Amniotic epithelial cell (primary cell): ENCODE measurements at regions not wholly inside any gene's neighbourhood (a gene's known extent, or its start where the extent isn't known, plus 50 kb on each side); places are given as distances from the start of the nearest gene placed in this dataset.
A peak's percentile ranks its signal among the peaks of the same experiment; 100 is the strongest.

Source experiments
- DNase-seq: peaks from one replicate; pipeline ENCODE4 v3.0.0-alpha.2; 2010; ENCODE audit warnings: low read depth

GRCh38 chrX:20374900-20375438, 108.3 kb upstream of the RPS6KA3 start:
- DNase-seq = no peak

- no peak for DNase-seq
These were observed 107.7 kb upstream of the RPS6KA3 start for GRCh38 chrX:20374450-20374849.

GRCh38 chrX:20373063-20373462, 106.4 kb upstream of the RPS6KA3 start:
- no peak for DNase-seq

GRCh38 chrX:20372533-20372932, 105.8 kb upstream of the RPS6KA3 start:
- peak; percentile 55 for DNase-seq

GRCh38 chrX:20369468-20369867, 102.8 kb upstream of the RPS6KA3 start:
- no peak for DNase-seq

- no peak for DNase-seq
These were observed 97.5 kb upstream of the RPS6KA3 start for GRCh38 chrX:20364238-20364637.

GRCh38 chrX:20363275-20363674, 96.6 kb upstream of the RPS6KA3 start:
- no peak for DNase-seq

- DNase-seq = peak; percentile 79
These were observed 95.9 kb upstream of the RPS6KA3 start for GRCh38 chrX:20362268-20363267.

- DNase-seq = peak; percentile 91
These were observed 95.2 kb upstream of the RPS6KA3 start for GRCh38 chrX:20361890-20362262.

GRCh38 chrX:20361081-20361889, 94.6 kb upstream of the RPS6KA3 start:
- DNase-seq = peak; percentile 80

- DNase-seq = no peak
These were observed 88.5 kb upstream of the RPS6KA3 start for GRCh38 chrX:20355187-20355586.

- no peak for DNase-seq
These were observed 87.8 kb upstream of the RPS6KA3 start for GRCh38 chrX:20354505-20354904.

GRCh38 chrX:20352935-20353336, 86.2 kb upstream of the RPS6KA3 start:
- DNase-seq = no peak

- DNase-seq = no peak
These were observed 85.8 kb upstream of the RPS6KA3 start for GRCh38 chrX:20352504-20352903.

GRCh38 chrX:20350596-20350995, 83.9 kb upstream of the RPS6KA3 start:
- no peak for DNase-seq

- no peak for DNase-seq
These were observed 81.4 kb upstream of the RPS6KA3 start for GRCh38 chrX:20348139-20348538.

- peak; percentile 70 for DNase-seq
These were observed 80.8 kb upstream of the RPS6KA3 start for GRCh38 chrX:20347481-20347880.

- DNase-seq = no peak
These were observed 67.0 kb upstream of the RPS6KA3 start for GRCh38 chrX:20333672-20334071.

GRCh38 chrX:20330545-20330944, 63.8 kb upstream of the RPS6KA3 start:
- DNase-seq = no peak

GRCh38 chrX:20329435-20329834, 62.7 kb upstream of the RPS6KA3 start:
- no peak for DNase-seq

GRCh38 chrX:20325786-20326388, 59.2 kb upstream of the RPS6KA3 start:
- DNase-seq = no peak

GRCh38 chrX:20322887-20323286, 56.2 kb upstream of the RPS6KA3 start:
- no peak for DNase-seq
